ENCODE measurements at regions not wholly inside any gene's neighbourhood (a gene's known extent, or its start where the extent isn't known, plus 50 kb on each side); places are given as distances from the start of the nearest gene placed in this dataset.

- no TSS peak for BruUV-seq (replicated peaks)
- CTCF ChIA-PET: interaction anchor here (0.9 to 1.5 kb wide), 2 partner anchors 10 to 497 kb away, joined by 5 to 6 read pairs; no protein-coding TSS in a partner anchor
Observed at GRCh38 chr20:4603724-4604123, 82.5 kb upstream of the PRNP start.

More at GRCh38 chr20:4603724-4604123, 82.5 kb upstream of the PRNP start:
- no peak overlapping the region for H3K4me3 ChIP-seq (replicated peaks in 1 of 3; ENCODE audit: insufficient read depth in 1 of 3, low read depth in 1 of 3, low read length in 3 of 3)
- H3K79me2 ChIP-seq (ENCODE audit: control insufficient read depth, insufficient read depth, low read length): no peaks in the 10 kb centered on the region
- no peaks in the 10 kb centered on the region for H3K9me1 ChIP-seq (replicated peaks; ENCODE audit: control insufficient read depth, extremely low read depth, insufficient read depth, low read length)
- H3K27me3 ChIP-seq (ENCODE audit: control insufficient read depth in 2 of 2, insufficient read depth in 2 of 2, low read length in 2 of 2): peaks cover 25 to 46% of the 10 kb centered on the region in 2 experiments
- H4K20me1 ChIP-seq (replicated peaks; ENCODE audit: control insufficient read depth, extremely low read depth, insufficient read depth, low read length): no peaks in the 10 kb centered on the region
- TF ChIP-seq JUN (IDR thresholded peaks at IDR 0.05; ENCODE audit: borderline replicate concordance, insufficient read depth, insufficient read length, low read depth): no peak
- TF ChIP-seq POLR2AphosphoS5 (IDR thresholded peaks at IDR 0.05; ENCODE audit: insufficient read depth, low read depth, low read length): no peak
- TF ChIP-seq, protein P1, sequence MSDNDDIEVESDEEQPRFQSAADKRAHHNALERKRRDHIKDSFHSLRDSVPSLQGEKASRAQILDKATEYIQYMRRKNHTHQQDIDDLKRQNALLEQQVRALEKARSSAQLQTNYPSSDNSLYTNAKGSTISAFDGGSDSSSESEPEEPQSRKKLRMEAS (IDR thresholded peaks at IDR 0.05; ENCODE audit: insufficient read depth, insufficient read length): no peak
- TF ChIP-seq GATA2 (IDR thresholded peaks at IDR 0.05; ENCODE audit: insufficient read depth, insufficient read length, low read depth, low read length): no peak
- TF ChIP-seq EZH2 (IDR thresholded peaks at IDR 0.05; ENCODE audit: borderline replicate concordance, low read depth, low read length, severe bottlenecking): no peak
- no peak for TF ChIP-seq CTCF (IDR thresholded peaks at IDR 0.05; ENCODE audit: extremely low read depth in 1 of 2, insufficient read depth in 1 of 2, low read depth in 1 of 2, low read length in 2 of 2)
- TF ChIP-seq POLR2A (IDR thresholded peaks at IDR 0.05; ENCODE audit: low read depth, low read length): no peak
- TF ChIP-seq FOS (IDR thresholded peaks at IDR 0.05; ENCODE audit: borderline replicate concordance, insufficient read depth, low read length): no peak
- TF ChIP-seq MYC (IDR thresholded peaks at IDR 0.05; ENCODE audit: low read depth, low read length): no peak
- dilution Hi-C loops (cut with MboI; ENCODE audit: extremely low pct_ligation_motif_present, low sequenced_read_pairs) (no loop called here), intact Hi-C loops (cut with micrococcal nuclease) (no loop called here)
- H2AFZ ChIP-seq (ENCODE audit: low read depth, low read length): no peak overlapping the region
- no peak overlapping the region for H3K4me2 ChIP-seq (ENCODE audit: insufficient read depth, low read length)
- H3K9me3 ChIP-seq (replicated peaks; ENCODE audit: control insufficient read depth, insufficient read depth, low read length): no peaks in the 10 kb centered on the region
- H3K9ac ChIP-seq (replicated peaks; ENCODE audit: extremely low read depth, insufficient read depth, low read length): no peak overlapping the region
- H3K4me1 ChIP-seq (ENCODE audit: control insufficient read depth, extremely low read depth, insufficient read depth, low read length): no peaks in the 10 kb centered on the region
- DNase-seq (ENCODE audit: low read depth, low spot score) (no peak), FAIRE-seq (no peak)
- H3K36me3 ChIP-seq (ENCODE audit: control insufficient read depth in 2 of 2, extremely low read depth in 1 of 2, insufficient read depth in 2 of 2, low read length in 2 of 2): no peaks in the 10 kb centered on the region
- POLR2A ChIA-PET: no interaction called here
- H3K27ac ChIP-seq (ENCODE audit: insufficient read depth, low read depth, low read length): no peak overlapping the region
